GM12891 (cell line): ENCODE measurements at regions not wholly inside any gene's neighbourhood (a gene's known extent, or its start where the extent isn't known, plus 50 kb on each side); places are given as distances from the start of the nearest gene placed in this dataset.

Source experiments
- POLR2A ChIP-seq: IDR thresholded peaks from 2 replicates; pipeline ENCODE4 v1.6.1; 2011; ENCODE audit warnings: low read depth, low read length, control low read depth
- POLR2AphosphoS5 ChIP-seq: IDR thresholded peaks from 2 replicates; pipeline ENCODE4 v1.6.1; 2011; ENCODE audit warnings: low read depth, low read length, control low read depth
- POU2F2 ChIP-seq: IDR thresholded peaks from 2 replicates; pipeline ENCODE4 v1.6.1; 2011; ENCODE audit warnings: low read depth, mild to moderate bottlenecking, control low read depth, low read length, moderate library complexity
- TAF1 ChIP-seq: IDR thresholded peaks from 2 replicates; pipeline ENCODE4 v1.6.1; 2011; ENCODE audit warnings: low read depth, low read length, control low read depth

GRCh38 chr21:35861661-35862060 is 198.7 kb downstream of the SETD4 start:
- TF ChIP-seq POLR2AphosphoS5, result no peak
- TF ChIP-seq TAF1, result no peak
- no peak for TF ChIP-seq POLR2A
- TF ChIP-seq POU2F2, result no peak
